K562 (cell line): ENCODE measurements at regions not wholly inside any gene's neighbourhood (a gene's known extent, or its start where the extent isn't known, plus 50 kb on each side); places are given as distances from the start of the nearest gene placed in this dataset.

Source experiments
- ATAC-seq: fragments of 200-7000 bp; cut with Tn5 transposase; 3 replicates; pipeline ENCODE4 v1.9.1; 2020; ENCODE audit warnings: moderate library complexity
- BruUV-seq: library from RNA; stranded (reverse); fragments of 400-500 nt; replicated peaks from 2 replicates; lab custom pipeline; 2021; lab: Mats Ljungman, UMichigan
- CTCF ChIA-PET: fragments of 300-600 bp; formaldehyde crosslinking; extraction: SDS; loops from one replicate; lab custom pipeline; 2021; ENCODE audit warnings: low intra/inter-chr PET ratio; lab: Yijun Ruan, JAX
- POLR2A ChIA-PET: fragments of 300-600, 350-650 bp; sonication (Branson Sonifier 250); formaldehyde crosslinking; extraction: SDS; loops from one replicate; lab custom pipeline; 2021; ENCODE audit warnings: antibody characterized with exemption, inconsistent platforms; lab: Yijun Ruan, JAX
- DNase-seq, 4 experiments: peaks; one replicate each; pipeline versions ENCODE4 v3.0.0 to v3.0.0-alpha.2; 2011 to 2018; ENCODE audit warnings: low spot score in 3 of 4, mixed read lengths in 3 of 4; ENCODE audit errors: extremely low read depth in 1 of 4
- FAIRE-seq: peaks from 2 replicates; lab custom pipeline; 2011; peaks lifted over from hg19 to GRCh38; lab: Jason Lieb, UNC
- H2AFZ ChIP-seq: 2 replicates; pipeline ENCODE4 v1.6.0; 2011; ENCODE audit warnings: low read depth, low read length, control low read depth, inconsistent platforms
- H3K27ac ChIP-seq: fragments of 200-600 bp; 3 replicates; pipeline ENCODE4 v1.8.0; 2011; ENCODE audit warnings: low read depth, mild to moderate bottlenecking, control low read depth, inconsistent platforms, low read length, moderate library complexity, mixed read lengths; ENCODE audit errors: extremely low read depth
- H3K27me3 ChIP-seq, 2 experiments: fragments of 300-600 bp in 1 of 2; 2 replicates in 1 of 2; 3 replicates in 1 of 2; pipeline versions ENCODE4 v1.6.0 to v1.8.0; 2011; ENCODE audit warnings: inconsistent platforms in 2 of 2, low read length in 2 of 2, mild to moderate bottlenecking in 1 of 2, mixed read lengths in 1 of 2, moderate library complexity in 1 of 2; ENCODE audit not compliant: control insufficient read depth in 2 of 2, insufficient read depth in 2 of 2
- H3K36me3 ChIP-seq: fragments of 300-600 bp; 3 replicates; pipeline ENCODE4 v1.8.0; 2011; ENCODE audit warnings: mild to moderate bottlenecking, low read length, inconsistent platforms; ENCODE audit not compliant: control insufficient read depth, insufficient read depth
- H3K4me1 ChIP-seq, 2 experiments: fragments of 200-600 bp in 1 of 2; replicated peaks in 1 of 2; 2 replicates in 1 of 2; 3 replicates in 1 of 2; pipeline versions ENCODE4 v1.5.1 to v1.8.0; 2011; ENCODE audit warnings: inconsistent platforms in 2 of 2, low read length in 2 of 2, mild to moderate bottlenecking in 1 of 2, mixed read lengths in 1 of 2, moderate library complexity in 1 of 2; ENCODE audit not compliant: control insufficient read depth in 2 of 2, insufficient read depth in 2 of 2
- H3K4me2 ChIP-seq: 2 replicates; pipeline ENCODE4 v1.6.1; 2011; ENCODE audit warnings: low read length, control low read depth, inconsistent platforms, mixed read lengths; ENCODE audit not compliant: insufficient read depth
- H3K4me3 ChIP-seq: fragments of 200-600 bp; sonication (generic), shearing (Covaris generic); 2 replicates; pipeline ENCODE4 v1.5.1; 2016; ENCODE audit warnings: control low read depth, inconsistent platforms
- H3K79me2 ChIP-seq: fragments of 200-600 bp; 3 replicates; pipeline ENCODE4 v1.8.0; 2011; ENCODE audit warnings: low read length, inconsistent platforms; ENCODE audit not compliant: control insufficient read depth, insufficient read depth
- H3K9ac ChIP-seq, 2 experiments: 2 replicates each; pipeline versions ENCODE4 v1.6.0 to v1.6.1; 2011; ENCODE audit warnings: low read depth in 2 of 2, low read length in 2 of 2, control low read depth in 1 of 2, inconsistent platforms in 1 of 2, mild to moderate bottlenecking in 1 of 2, mixed read lengths in 1 of 2; ENCODE audit not compliant: insufficient read depth in 1 of 2
- H3K9me1 ChIP-seq: one replicate; pipeline ENCODE4 v1.6.0; 2011; ENCODE audit warnings: inconsistent platforms, mild to moderate bottlenecking, low read length, moderate library complexity; ENCODE audit not compliant: control insufficient read depth, insufficient read depth
- H3K9me3 ChIP-seq: replicated peaks from 2 replicates; pipeline ENCODE4 v1.5.1; 2011; ENCODE audit warnings: low read depth, low read length, inconsistent platforms; ENCODE audit not compliant: control insufficient read depth, insufficient read depth
- H4K20me1 ChIP-seq: replicated peaks from 2 replicates; pipeline ENCODE4 v1.6.1; 2011; ENCODE audit warnings: low read length, inconsistent platforms, mixed read lengths; ENCODE audit not compliant: control insufficient read depth, insufficient read depth
- EP400 ChIP-seq: fragments of 450-650 bp; IDR thresholded peaks from 2 replicates; pipeline ENCODE4 v1.6.1; 2017; ENCODE audit warnings: antibody characterized with exemption, mild to moderate bottlenecking, moderate library complexity
- GTF2F1 ChIP-seq: IDR thresholded peaks from 2 replicates; pipeline ENCODE4 v1.6.1; 2011; ENCODE audit warnings: low read depth, low read length, improper control_type of control experiment
- HSF4 ChIP-seq: fragments of 250-450 bp; sonication (Bioruptor Pico); IDR thresholded peaks from 2 replicates; pipeline ENCODE4 v2.1.2; 2022; ENCODE audit warnings: mild to moderate bottlenecking, moderate library complexity, borderline replicate concordance
- MIER1 ChIP-seq: fragments of 450-650 bp; IDR thresholded peaks from 2 replicates; pipeline ENCODE4 v1.6.1; 2016; ENCODE audit warnings: antibody characterized with exemption, mild to moderate bottlenecking, low read depth
- ZNF512 ChIP-seq: IDR thresholded peaks from 2 replicates; pipeline ENCODE4 v1.6.1; 2016; ENCODE audit warnings: missing genetic modification characterization, missing compliant biosample characterization
- WGBS: fragments of 100-300 bp; shearing (Covaris generic); methylation state at CpG from one replicate; pipeline ENCODE4 v1.1.6; 2016; ENCODE audit warnings: low coverage, mixed read lengths; ENCODE audit not compliant: insufficient coverage; ENCODE audit errors: missing lambda C conversion rate; 5-methylcytosine and 5-hydroxymethylcytosine counted together
- in situ Hi-C: fragments of 300-500 bp; cut with MboI; formaldehyde crosslinking; loops from 4 replicates; pipeline ENCODE4 v1.15.0; 2018; ENCODE audit warnings: inconsistent platforms, mixed read lengths
- intact Hi-C: fragments of 100-400 bp; cut with micrococcal nuclease; formaldehyde crosslinking; loops from 2 replicates; pipeline ENCODE4 v1.14.2; 2022
- TF ChIP-seq, protein P1 (sequence below): fragments of 450-650 bp; formaldehyde crosslinking; IDR thresholded peaks from 2 replicates; pipeline ENCODE4 v1.4.0; 2022; ENCODE audit warnings: missing genetic modification characterization

GRCh38 chr5:158064334-158065123 is 205.6 kb upstream of the CLINT1 start:
- CTCF ChIA-PET: no interaction called here
- WGBS: 0% methylated on average over 5 of the region's 5 CpGs
- no peak for FAIRE-seq

More at GRCh38 chr5:158064334-158065123, 205.6 kb upstream of the CLINT1 start:
- H3K9ac ChIP-seq: no peak overlapping the region
- DNase-seq: no peak
- TF ChIP-seq, protein P1, sequence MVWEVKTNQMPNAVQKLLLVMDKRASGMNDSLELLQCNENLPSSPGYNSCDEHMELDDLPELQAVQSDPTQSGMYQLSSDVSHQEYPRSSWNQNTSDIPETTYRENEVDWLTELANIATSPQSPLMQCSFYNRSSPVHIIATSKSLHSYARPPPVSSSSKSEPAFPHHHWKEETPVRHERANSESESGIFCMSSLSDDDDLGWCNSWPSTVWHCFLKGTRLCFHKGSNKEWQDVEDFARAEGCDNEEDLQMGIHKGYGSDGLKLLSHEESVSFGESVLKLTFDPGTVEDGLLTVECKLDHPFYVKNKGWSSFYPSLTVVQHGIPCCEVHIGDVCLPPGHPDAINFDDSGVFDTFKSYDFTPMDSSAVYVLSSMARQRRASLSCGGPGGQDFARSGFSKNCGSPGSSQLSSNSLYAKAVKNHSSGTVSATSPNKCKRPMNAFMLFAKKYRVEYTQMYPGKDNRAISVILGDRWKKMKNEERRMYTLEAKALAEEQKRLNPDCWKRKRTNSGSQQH (CRISPR knock-in tag): no peak
- no peak for TF ChIP-seq GTF2F1
- TF ChIP-seq ZNF512 (tag): no peak
- TF ChIP-seq HSF4 (CRISPR knock-in tag): no peak
- TF ChIP-seq EP400: no peak
- TF ChIP-seq MIER1: no peak
- TF ChIP-seq, all 486 proteins: peak for 0
- no TSS peak for BruUV-seq
- Histone ChIP-seq H3K27ac (no peak overlapping the region), H3K4me3 (no peak overlapping the region), H4K20me1 (no peaks in the 10 kb centered on the region), H3K79me2 (no peaks in the 10 kb centered on the region), H3K36me3 (no peaks in the 10 kb centered on the region), H3K4me2 (no peak overlapping the region), H2AFZ (no peak overlapping the region), H3K9me3 (no peaks in the 10 kb centered on the region), H3K9me1 (no peaks in the 10 kb centered on the region), H3K27me3 (no peaks in the 10 kb centered on the region), H3K4me1 (no peaks in the 10 kb centered on the region)
- ATAC-seq: no peak
- POLR2A ChIA-PET: interaction anchor here (0.9 kb wide), 1 partner anchor 91 kb away, joined by 5 read pairs; no protein-coding TSS in a partner anchor
- in situ Hi-C loops (no loop called here), intact Hi-C loops (loop anchor here (5.0 kb wide), 1 partner anchor 52 kb away; no protein-coding TSS in a partner anchor)
